ENCODE measurements at regions not wholly inside any gene's neighbourhood (a gene's known extent, or its start where the extent isn't known, plus 50 kb on each side); places are given as distances from the start of the nearest gene placed in this dataset.
A peak's percentile ranks its signal among the peaks of the same experiment; 100 is the strongest.

DNA sequence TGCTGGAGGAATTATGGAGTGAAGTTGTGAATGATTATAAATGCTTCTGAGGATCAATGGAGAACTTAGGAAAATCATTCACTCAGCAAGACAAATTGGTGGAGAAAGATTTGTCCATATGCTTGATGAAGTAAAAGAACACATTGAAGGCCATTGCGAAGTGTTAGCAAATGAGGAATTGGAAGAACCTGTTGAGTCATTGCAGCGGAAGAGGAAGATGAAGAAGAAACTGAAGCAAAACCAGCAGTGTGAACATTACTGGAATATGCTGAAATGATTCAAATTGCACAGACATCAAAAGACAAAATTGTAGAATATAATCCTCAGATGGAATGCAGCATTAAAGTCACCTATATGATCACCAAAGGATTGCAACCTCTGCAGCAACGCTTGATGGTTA, 168.1 kb downstream of the ADAMTS15 start:
- TF ChIP-seq CTCF (IDR thresholded peaks at IDR 0.05): no peak
- Histone ChIP-seq H3K4me3 (no peak overlapping the region), H3K27ac (no peak overlapping the region)
- DNase-seq (ENCODE audit: low spot score): no peak

DNA sequence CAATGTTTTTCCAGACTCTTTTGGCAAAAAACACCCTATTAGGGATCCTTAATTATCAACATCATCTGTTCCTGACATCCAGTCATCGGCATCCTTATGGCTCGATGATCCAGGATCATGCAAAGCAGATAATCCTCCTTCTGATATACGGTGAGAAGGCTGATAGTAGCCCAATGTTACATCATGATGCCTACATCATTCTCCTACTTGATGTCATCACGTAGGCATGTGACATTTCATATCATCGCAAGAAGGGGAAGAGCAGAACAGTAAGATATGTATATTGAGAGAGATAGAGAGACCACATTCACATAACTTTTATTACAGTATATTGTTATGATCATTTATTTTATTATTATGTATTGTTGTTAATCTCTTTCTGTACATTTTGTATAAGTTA, 168.6 kb downstream of the ADAMTS15 start:
- H3K27ac ChIP-seq: no peak overlapping the region
- DNase-seq (ENCODE audit: low spot score): no peak
- no peak for TF ChIP-seq CTCF (IDR thresholded peaks at IDR 0.05)
- H3K4me3 ChIP-seq: no peak overlapping the region

GRCh38 chr11:130620548-130620947, 172.1 kb downstream of the ADAMTS15 start:
- TF ChIP-seq CTCF (IDR thresholded peaks at IDR 0.05): no peak

GRCh38 chr11:130622141-130622542, 173.7 kb downstream of the ADAMTS15 start:
- no peak overlapping the region for H3K27ac ChIP-seq
- no peak overlapping the region for H3K4me3 ChIP-seq
- DNase-seq (ENCODE audit: low spot score): peak; percentile 35
- no peak for TF ChIP-seq CTCF (IDR thresholded peaks at IDR 0.05)

More at GRCh38 chr11:130620548-130620947, 172.1 kb downstream of the ADAMTS15 start:
- DNase-seq (ENCODE audit: low spot score): no peak
- no peak overlapping the region for H3K4me3 ChIP-seq
- no peak overlapping the region for H3K27ac ChIP-seq

- peak overlapping the region; percentile 19 to 68 for H3K27ac ChIP-seq
- peak; percentile 73 for DNase-seq (ENCODE audit: low spot score)
- no peak overlapping the region for H3K4me3 ChIP-seq
- no peak for TF ChIP-seq CTCF (IDR thresholded peaks at IDR 0.05)
Observed at GRCh38 chr11:130623670-130624668, 175.5 kb downstream of the ADAMTS15 start.

- TF ChIP-seq CTCF (IDR thresholded peaks at IDR 0.05): no peak
- Histone ChIP-seq H3K27ac (no peak overlapping the region), H3K4me3 (no peak overlapping the region)
- DNase-seq (ENCODE audit: low spot score): peak; percentile 14
Observed at GRCh38 chr11:130624971-130625544, 176.6 kb downstream of the ADAMTS15 start.
